ENCODE measurements at regions not wholly inside any gene's neighbourhood (a gene's known extent, or its start where the extent isn't known, plus 50 kb on each side); places are given as distances from the start of the nearest gene placed in this dataset.

- TF ChIP-seq PRDM15 (CRISPR knock-in tag; IDR thresholded peaks at IDR 0.05), result no peak
- TF ChIP-seq, protein P1, sequence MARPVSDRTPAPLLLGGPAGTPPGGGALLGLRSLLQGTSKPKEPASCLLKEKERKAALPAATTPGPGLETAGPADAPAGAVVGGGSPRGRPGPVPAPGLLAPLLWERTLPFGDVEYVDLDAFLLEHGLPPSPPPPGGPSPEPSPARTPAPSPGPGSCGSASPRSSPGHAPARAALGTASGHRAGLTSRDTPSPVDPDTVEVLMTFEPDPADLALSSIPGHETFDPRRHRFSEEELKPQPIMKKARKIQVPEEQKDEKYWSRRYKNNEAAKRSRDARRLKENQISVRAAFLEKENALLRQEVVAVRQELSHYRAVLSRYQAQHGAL (CRISPR knock-in tag; IDR thresholded peaks at IDR 0.05; ENCODE audit: not compliant biosample characterization), result no peak
- no peak for TF ChIP-seq DDIT3 (CRISPR knock-in tag; IDR thresholded peaks at IDR 0.05)
- no peak for TF ChIP-seq MAFK (conservative IDR thresholded peaks at IDR 0.05 in 1 of 2, IDR thresholded peaks at IDR 0.05 in 1 of 2; ENCODE audit: low read length in 2 of 2)
- no peak; the same call in 1 of the 2 replicates for TF ChIP-seq TOPORS (CRISPR knock-in tag; IDR thresholded peaks at IDR 0.05)
- no peak for TF ChIP-seq ZNF570 (CRISPR knock-in tag; IDR thresholded peaks at IDR 0.05; ENCODE audit: borderline replicate concordance)
- TF ChIP-seq NCOA2 (CRISPR knock-in tag; IDR thresholded peaks at IDR 0.05), result peak; percentile 93
- peak; percentile 83 for TF ChIP-seq ZEB1 (IDR thresholded peaks at IDR 0.05; ENCODE audit: insufficient replicate concordance, low read depth)
- peak; percentile 89 for TF ChIP-seq MIXL1 (CRISPR knock-in tag; IDR thresholded peaks at IDR 0.05)
- TF ChIP-seq ZNF720 (CRISPR knock-in tag; IDR thresholded peaks at IDR 0.05), result no peak
- TF ChIP-seq, protein P2, sequence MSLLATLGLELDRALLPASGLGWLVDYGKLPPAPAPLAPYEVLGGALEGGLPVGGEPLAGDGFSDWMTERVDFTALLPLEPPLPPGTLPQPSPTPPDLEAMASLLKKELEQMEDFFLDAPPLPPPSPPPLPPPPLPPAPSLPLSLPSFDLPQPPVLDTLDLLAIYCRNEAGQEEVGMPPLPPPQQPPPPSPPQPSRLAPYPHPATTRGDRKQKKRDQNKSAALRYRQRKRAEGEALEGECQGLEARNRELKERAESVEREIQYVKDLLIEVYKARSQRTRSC (CRISPR knock-in tag; IDR thresholded peaks at IDR 0.05; ENCODE audit: low read depth), result no peak
- TF ChIP-seq ZNF24 (IDR thresholded peaks at IDR 0.05), result no peak
- TF ChIP-seq ZNF776 (CRISPR knock-in tag; IDR thresholded peaks at IDR 0.05), result no peak
- TF ChIP-seq PLRG1 (conservative IDR thresholded peaks at IDR 0.05), result no peak
- no peak for TF ChIP-seq ZNF543 (CRISPR knock-in tag; IDR thresholded peaks at IDR 0.05)
- no peak for TF ChIP-seq SETDB1 (CRISPR knock-in tag; IDR thresholded peaks at IDR 0.05; ENCODE audit: borderline replicate concordance)
- TF ChIP-seq ZNF772 (CRISPR knock-in tag; IDR thresholded peaks at IDR 0.05), result peak; percentile 47; the same call in 1 of the 2 replicates
- TF ChIP-seq, protein P3, sequence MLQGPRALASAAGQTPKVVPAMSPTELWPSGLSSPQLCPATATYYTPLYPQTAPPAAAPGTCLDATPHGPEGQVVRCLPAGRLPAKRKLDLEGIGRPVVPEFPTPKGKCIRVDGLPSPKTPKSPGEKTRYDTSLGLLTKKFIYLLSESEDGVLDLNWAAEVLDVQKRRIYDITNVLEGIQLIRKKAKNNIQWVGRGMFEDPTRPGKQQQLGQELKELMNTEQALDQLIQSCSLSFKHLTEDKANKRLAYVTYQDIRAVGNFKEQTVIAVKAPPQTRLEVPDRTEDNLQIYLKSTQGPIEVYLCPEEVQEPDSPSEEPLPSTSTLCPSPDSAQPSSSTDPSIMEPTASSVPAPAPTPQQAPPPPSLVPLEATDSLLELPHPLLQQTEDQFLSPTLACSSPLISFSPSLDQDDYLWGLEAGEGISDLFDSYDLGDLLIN (CRISPR knock-in tag; IDR thresholded peaks at IDR 0.05; ENCODE audit: borderline replicate concordance), result no peak
- TF ChIP-seq FOXO4 (CRISPR knock-in tag; conservative IDR thresholded peaks at IDR 0.05), result no peak
Measured at GRCh38 chr1:182288749-182289604, 102.6 kb downstream of the GLUL start (continued).
